ENCODE measurements at regions not wholly inside any gene's neighbourhood (a gene's known extent, or its start where the extent isn't known, plus 50 kb on each side); places are given as distances from the start of the nearest gene placed in this dataset.
"Not testable (repeated sequence)": the region's sequence is repeated elsewhere in the genome, so short reads cannot be mapped to it uniquely, and the experiment has no call there.

DNA sequence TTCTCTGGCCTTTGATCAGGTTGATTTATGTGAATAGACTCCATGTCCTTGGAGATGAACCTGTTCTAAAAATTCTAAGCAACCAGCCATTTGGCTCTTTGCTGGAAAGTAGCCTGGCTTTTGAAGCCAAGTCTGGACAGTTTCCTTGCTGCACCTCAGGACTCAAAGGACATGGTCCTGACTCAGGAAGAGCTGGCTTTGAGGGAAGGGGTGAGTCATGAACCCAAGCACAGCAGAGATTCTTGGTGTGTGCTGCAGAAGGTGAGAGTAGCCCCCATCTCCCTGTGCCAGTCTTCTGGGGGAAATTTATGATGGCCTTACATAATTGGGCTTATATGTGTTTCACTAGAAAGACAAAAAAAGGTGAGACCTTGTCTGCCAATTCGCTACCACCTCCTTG is 287.2 kb upstream of the PLGLB2 start:
- not testable (repeated sequence) for TF ChIP-seq NR3C1 (IDR thresholded peaks at IDR 0.05); PHF8 (IDR thresholded peaks at IDR 0.05; ENCODE audit: borderline replicate concordance, low read depth); JUNB (IDR thresholded peaks at IDR 0.05); POLR2A (IDR thresholded peaks at IDR 0.05; ENCODE audit: low read length); RFX5 (IDR thresholded peaks at IDR 0.05); CEBPB (IDR thresholded peaks at IDR 0.05); KDM1A (IDR thresholded peaks at IDR 0.05; ENCODE audit: low read depth)
- TF ChIP-seq, protein P1, sequence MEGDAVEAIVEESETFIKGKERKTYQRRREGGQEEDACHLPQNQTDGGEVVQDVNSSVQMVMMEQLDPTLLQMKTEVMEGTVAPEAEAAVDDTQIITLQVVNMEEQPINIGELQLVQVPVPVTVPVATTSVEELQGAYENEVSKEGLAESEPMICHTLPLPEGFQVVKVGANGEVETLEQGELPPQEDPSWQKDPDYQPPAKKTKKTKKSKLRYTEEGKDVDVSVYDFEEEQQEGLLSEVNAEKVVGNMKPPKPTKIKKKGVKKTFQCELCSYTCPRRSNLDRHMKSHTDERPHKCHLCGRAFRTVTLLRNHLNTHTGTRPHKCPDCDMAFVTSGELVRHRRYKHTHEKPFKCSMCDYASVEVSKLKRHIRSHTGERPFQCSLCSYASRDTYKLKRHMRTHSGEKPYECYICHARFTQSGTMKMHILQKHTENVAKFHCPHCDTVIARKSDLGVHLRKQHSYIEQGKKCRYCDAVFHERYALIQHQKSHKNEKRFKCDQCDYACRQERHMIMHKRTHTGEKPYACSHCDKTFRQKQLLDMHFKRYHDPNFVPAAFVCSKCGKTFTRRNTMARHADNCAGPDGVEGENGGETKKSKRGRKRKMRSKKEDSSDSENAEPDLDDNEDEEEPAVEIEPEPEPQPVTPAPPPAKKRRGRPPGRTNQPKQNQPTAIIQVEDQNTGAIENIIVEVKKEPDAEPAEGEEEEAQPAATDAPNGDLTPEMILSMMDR (IDR thresholded peaks at IDR 0.05), result not testable (repeated sequence)
- TF ChIP-seq, protein P2, sequence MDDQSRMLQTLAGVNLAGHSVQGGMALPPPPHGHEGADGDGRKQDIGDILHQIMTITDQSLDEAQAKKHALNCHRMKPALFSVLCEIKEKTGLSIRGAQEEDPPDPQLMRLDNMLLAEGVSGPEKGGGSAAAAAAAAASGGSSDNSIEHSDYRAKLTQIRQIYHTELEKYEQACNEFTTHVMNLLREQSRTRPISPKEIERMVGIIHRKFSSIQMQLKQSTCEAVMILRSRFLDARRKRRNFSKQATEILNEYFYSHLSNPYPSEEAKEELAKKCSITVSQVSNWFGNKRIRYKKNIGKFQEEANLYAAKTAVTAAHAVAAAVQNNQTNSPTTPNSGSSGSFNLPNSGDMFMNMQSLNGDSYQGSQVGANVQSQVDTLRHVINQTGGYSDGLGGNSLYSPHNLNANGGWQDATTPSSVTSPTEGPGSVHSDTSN (IDR thresholded peaks at IDR 0.05), result not testable (repeated sequence)
- TF ChIP-seq, protein P3, sequence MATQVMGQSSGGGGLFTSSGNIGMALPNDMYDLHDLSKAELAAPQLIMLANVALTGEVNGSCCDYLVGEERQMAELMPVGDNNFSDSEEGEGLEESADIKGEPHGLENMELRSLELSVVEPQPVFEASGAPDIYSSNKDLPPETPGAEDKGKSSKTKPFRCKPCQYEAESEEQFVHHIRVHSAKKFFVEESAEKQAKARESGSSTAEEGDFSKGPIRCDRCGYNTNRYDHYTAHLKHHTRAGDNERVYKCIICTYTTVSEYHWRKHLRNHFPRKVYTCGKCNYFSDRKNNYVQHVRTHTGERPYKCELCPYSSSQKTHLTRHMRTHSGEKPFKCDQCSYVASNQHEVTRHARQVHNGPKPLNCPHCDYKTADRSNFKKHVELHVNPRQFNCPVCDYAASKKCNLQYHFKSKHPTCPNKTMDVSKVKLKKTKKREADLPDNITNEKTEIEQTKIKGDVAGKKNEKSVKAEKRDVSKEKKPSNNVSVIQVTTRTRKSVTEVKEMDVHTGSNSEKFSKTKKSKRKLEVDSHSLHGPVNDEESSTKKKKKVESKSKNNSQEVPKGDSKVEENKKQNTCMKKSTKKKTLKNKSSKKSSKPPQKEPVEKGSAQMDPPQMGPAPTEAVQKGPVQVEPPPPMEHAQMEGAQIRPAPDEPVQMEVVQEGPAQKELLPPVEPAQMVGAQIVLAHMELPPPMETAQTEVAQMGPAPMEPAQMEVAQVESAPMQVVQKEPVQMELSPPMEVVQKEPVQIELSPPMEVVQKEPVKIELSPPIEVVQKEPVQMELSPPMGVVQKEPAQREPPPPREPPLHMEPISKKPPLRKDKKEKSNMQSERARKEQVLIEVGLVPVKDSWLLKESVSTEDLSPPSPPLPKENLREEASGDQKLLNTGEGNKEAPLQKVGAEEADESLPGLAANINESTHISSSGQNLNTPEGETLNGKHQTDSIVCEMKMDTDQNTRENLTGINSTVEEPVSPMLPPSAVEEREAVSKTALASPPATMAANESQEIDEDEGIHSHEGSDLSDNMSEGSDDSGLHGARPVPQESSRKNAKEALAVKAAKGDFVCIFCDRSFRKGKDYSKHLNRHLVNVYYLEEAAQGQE (IDR thresholded peaks at IDR 0.05), result not testable (repeated sequence)
- TF ChIP-seq, protein P4, sequence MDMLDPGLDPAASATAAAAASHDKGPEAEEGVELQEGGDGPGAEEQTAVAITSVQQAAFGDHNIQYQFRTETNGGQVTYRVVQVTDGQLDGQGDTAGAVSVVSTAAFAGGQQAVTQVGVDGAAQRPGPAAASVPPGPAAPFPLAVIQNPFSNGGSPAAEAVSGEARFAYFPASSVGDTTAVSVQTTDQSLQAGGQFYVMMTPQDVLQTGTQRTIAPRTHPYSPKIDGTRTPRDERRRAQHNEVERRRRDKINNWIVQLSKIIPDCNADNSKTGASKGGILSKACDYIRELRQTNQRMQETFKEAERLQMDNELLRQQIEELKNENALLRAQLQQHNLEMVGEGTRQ (IDR thresholded peaks at IDR 0.05), result not testable (repeated sequence)
